Nephron (organoid): ENCODE measurements at regions not wholly inside any gene's neighbourhood (a gene's known extent, or its start where the extent isn't known, plus 50 kb on each side); places are given as distances from the start of the nearest gene placed in this dataset.

ENCODE experiments used
- H3K27ac Mint-ChIP-seq, 3 experiments: 2 replicates each; pipeline ENCODE4 v1.8.0; 2020; ENCODE audit warnings: mixed read lengths in 3 of 3, mild to moderate bottlenecking in 2 of 3, moderate library complexity in 1 of 3
- H3K27me3 Mint-ChIP-seq: 2 replicates; pipeline ENCODE4 v1.8.0; 2021; ENCODE audit warnings: low read depth, mild to moderate bottlenecking, moderate library complexity, mixed read lengths
- H3K36me3 Mint-ChIP-seq: 2 replicates; pipeline ENCODE4 v1.8.0; 2020; ENCODE audit warnings: low read depth, mixed read lengths
- H3K4me1 Mint-ChIP-seq: 2 replicates; pipeline ENCODE4 v1.8.0; 2020; ENCODE audit warnings: mixed read lengths
- H3K4me3 Mint-ChIP-seq, 3 experiments: 2 replicates each; pipeline ENCODE4 v1.8.0; 2020; ENCODE audit warnings: mild to moderate bottlenecking in 3 of 3, mixed read lengths in 3 of 3, moderate library complexity in 2 of 3
- H3K9me3 Mint-ChIP-seq: 2 replicates; pipeline ENCODE4 v1.8.0; 2020; ENCODE audit warnings: mixed read lengths
- CTCF ChIP-seq, 3 experiments: fragments of 200-600 bp; sonication (generic); IDR thresholded peaks; one replicate each; pipeline ENCODE4 v1.5.0; 2021; ENCODE audit warnings: antibody characterized with exemption in 3 of 3; ENCODE audit not compliant: unreplicated experiment in 3 of 3

- peaks cover 7% of the 10 kb centered on the region for H3K9me3 Mint-ChIP-seq
- H3K4me1 Mint-ChIP-seq, result no peaks in the 10 kb centered on the region
- H3K4me3 Mint-ChIP-seq, result no peak overlapping the region
- H3K27me3 Mint-ChIP-seq, result no peaks in the 10 kb centered on the region
- no peak overlapping the region for H3K27ac Mint-ChIP-seq
- no peaks in the 10 kb centered on the region for H3K36me3 Mint-ChIP-seq
- no peak for TF ChIP-seq CTCF (IDR thresholded peaks at IDR 0.05; ENCODE audit: unreplicated experiment in 3 of 3)
Observed at GRCh38 chrX:10356979-10357378, 200.2 kb downstream of the CLCN4 start.

- H3K27ac Mint-ChIP-seq, result no peak overlapping the region
Observed at GRCh38 chrX:10358958-10359357, 202.2 kb downstream of the CLCN4 start.

GRCh38 chrX:10360116-10360515, 203.3 kb downstream of the CLCN4 start:
- no peak overlapping the region for H3K4me3 Mint-ChIP-seq
- peaks cover 2% of the 10 kb centered on the region for H3K9me3 Mint-ChIP-seq
- H3K27ac Mint-ChIP-seq, result no peak overlapping the region
- H3K27me3 Mint-ChIP-seq, result no peaks in the 10 kb centered on the region
- no peak for TF ChIP-seq CTCF (IDR thresholded peaks at IDR 0.05; ENCODE audit: unreplicated experiment in 3 of 3)
- H3K36me3 Mint-ChIP-seq, result no peaks in the 10 kb centered on the region
- H3K4me1 Mint-ChIP-seq, result no peaks in the 10 kb centered on the region

More at GRCh38 chrX:10358958-10359357, 202.2 kb downstream of the CLCN4 start:
- Mint-ChIP-seq H3K27me3 (no peaks in the 10 kb centered on the region), H3K4me1 (no peaks in the 10 kb centered on the region), H3K9me3 (peaks cover 2% of the 10 kb centered on the region), H3K4me3 (no peak overlapping the region), H3K36me3 (no peaks in the 10 kb centered on the region)
- TF ChIP-seq CTCF (IDR thresholded peaks at IDR 0.05; ENCODE audit: unreplicated experiment in 3 of 3), result no peak

GRCh38 chrX:10365532-10366265, 208.9 kb downstream of the CLCN4 start:
- Mint-ChIP-seq H3K36me3 (no peaks in the 10 kb centered on the region), H3K27ac (no peak overlapping the region), H3K9me3 (peaks cover 18% of the 10 kb centered on the region), H3K27me3 (no peaks in the 10 kb centered on the region), H3K4me1 (no peaks in the 10 kb centered on the region), H3K4me3 (no peak overlapping the region)
- TF ChIP-seq CTCF (IDR thresholded peaks at IDR 0.05; ENCODE audit: unreplicated experiment in 3 of 3), result no peak

- Mint-ChIP-seq H3K4me3 (no peak overlapping the region), H3K4me1 (no peaks in the 10 kb centered on the region), H3K9me3 (peaks cover 29% of the 10 kb centered on the region), H3K27me3 (no peaks in the 10 kb centered on the region), H3K36me3 (no peaks in the 10 kb centered on the region), H3K27ac (no peak overlapping the region)
- no peak for TF ChIP-seq CTCF (IDR thresholded peaks at IDR 0.05; ENCODE audit: unreplicated experiment in 3 of 3)
Observed at GRCh38 chrX:10367406-10367805, 210.6 kb downstream of the CLCN4 start.

GRCh38 chrX:10370976-10371375, 214.2 kb downstream of the CLCN4 start:
- Mint-ChIP-seq H3K27ac (no peak overlapping the region), H3K4me1 (no peaks in the 10 kb centered on the region), H3K36me3 (no peaks in the 10 kb centered on the region), H3K27me3 (no peaks in the 10 kb centered on the region), H3K4me3 (no peak overlapping the region), H3K9me3 (peaks cover 36% of the 10 kb centered on the region)
- TF ChIP-seq CTCF (IDR thresholded peaks at IDR 0.05; ENCODE audit: unreplicated experiment in 3 of 3), result no peak
